HG03575 (cell line): ENCODE measurements at regions not wholly inside any gene's neighbourhood (a gene's known extent, or its start where the extent isn't known, plus 50 kb on each side); places are given as distances from the start of the nearest gene placed in this dataset.
"Not testable (repeated sequence)": the region's sequence is repeated elsewhere in the genome, so short reads cannot be mapped to it uniquely, and the experiment has no call there.

Experiments used
- ATAC-seq: cut with Tn5 transposase; IDR thresholded peaks from one replicate; pipeline ENCODE4 v1.9.1; 2021; ENCODE audit not compliant: unreplicated experiment, insufficient number of reproducible peaks, low FRiP score; ENCODE audit errors: extremely low read depth

DNA sequence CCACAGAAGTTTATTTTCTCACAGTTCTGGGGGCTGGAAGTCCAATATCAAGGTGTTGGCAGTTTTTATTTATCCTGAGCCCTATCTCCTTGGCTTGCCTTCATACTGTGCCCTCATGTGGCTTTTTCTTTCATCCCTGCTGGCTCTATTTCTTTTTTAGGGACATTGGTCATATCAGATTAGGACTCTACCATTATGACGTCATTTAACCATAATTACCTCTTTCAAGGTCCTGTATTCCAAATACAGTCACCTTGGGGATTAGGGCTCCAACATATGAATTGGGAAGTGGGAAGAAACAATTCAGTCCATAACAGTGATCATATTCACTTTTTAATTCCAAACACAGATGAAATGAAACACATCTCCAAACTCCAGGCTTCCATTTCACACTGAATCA, 286.0 kb downstream of the SUCLG1 start:
- ATAC-seq, result no peak

DNA sequence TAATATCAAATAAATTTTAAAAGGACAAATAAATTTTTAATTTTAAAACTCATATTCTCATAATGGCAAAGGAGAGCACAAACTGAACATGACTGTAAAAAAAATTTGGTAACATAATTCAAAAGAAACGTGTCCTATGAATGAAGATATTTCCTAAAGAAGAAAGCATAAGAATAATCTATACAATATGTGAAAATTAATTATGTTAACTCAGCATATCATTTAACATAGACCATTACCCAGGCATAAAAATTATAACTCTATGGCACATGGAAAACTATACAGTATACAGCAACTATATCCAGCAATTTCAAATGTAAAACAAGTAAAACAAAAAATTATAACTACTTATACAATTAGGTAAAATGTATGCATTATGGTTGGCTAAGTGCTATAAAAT, 288.1 kb downstream of the SUCLG1 start:
- no peak for ATAC-seq

- no peak for ATAC-seq
Measured at GRCh38 chr2:84169871-84170270, 289.2 kb downstream of the SUCLG1 start.

DNA sequence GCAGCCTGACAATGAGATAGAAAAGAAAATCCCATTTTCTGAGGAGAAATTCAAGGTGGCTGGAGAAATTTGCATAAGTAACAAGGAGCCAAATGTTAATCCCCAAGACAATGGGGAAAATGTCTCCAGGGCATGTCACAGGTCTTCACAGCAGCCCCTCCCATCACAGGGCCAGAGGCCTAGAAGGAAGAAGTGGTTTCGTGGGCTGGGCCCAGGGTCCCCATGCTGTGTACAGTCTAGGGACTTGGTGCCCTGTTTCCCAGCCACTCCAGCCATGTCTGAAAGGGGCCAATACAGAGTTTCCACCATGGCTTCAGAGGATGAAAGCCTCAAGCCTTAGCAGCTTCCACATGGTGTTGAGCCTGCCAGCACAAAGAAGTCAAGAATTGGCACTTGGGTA, 290.5 kb downstream of the SUCLG1 start:
- not testable (repeated sequence) for ATAC-seq

DNA sequence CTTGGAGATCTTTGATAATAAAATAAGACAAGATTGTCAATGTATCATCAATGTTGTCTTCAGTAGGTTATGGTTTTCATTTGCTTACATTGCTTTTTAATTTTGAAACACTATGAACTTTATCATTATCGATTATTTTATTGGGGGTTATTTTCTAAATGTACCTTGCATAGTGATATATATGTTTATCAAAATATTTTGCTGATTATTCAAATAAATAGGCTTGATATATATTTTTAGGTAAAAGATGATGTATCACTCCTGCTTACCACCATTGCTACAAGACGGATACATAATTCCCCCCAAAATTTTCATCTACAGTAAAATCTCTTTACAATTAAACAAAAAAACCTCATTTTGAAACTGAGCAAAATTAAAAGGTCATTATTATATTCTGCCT, 293.8 kb downstream of the SUCLG1 start:
- no peak for ATAC-seq

GRCh38 chr2:84160453-84160852, 298.6 kb downstream of the SUCLG1 start:
- no peak for ATAC-seq

- ATAC-seq, result no peak
Measured at GRCh38 chr2:84158605-84159004, 300.5 kb downstream of the SUCLG1 start.

DNA sequence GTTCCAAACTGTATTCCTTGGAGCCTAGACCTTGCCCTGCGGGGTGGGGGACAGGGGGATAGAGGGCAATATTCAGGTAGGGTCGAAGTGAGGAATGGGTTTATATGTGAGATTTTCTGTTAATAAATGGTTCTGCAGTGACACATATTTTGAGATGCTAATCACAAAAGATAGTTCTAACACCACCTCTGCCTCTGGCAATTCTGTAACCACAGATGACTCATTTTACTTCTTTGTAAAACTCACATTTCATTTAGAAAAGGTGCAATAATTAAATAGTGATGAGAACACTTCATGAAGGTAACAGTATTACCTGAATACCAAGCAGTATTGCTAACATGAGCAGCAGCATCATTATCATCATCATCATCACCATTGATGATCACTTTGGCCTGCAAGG, 306.6 kb downstream of the SUCLG1 start:
- ATAC-seq, result no peak

DNA sequence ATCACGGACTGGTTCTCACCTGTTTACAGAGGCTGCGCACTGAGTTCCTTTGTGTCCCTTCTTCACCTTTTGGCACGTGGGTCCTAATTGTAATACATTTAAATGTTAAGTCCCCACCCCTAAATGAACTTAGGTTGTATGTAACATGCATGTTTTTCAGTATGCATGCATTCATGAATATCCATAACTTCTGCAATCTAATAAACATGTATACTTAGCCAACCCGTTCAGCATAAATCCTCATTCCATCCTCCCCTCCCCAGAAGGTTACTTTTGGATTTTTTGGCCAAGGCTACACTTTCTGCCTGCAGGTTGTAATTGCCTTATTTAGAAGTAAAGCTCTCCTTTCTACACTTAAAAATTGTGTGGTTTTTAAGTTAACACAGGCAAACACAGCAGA, 314.7 kb downstream of the SUCLG1 start:
- ATAC-seq, result no peak

DNA sequence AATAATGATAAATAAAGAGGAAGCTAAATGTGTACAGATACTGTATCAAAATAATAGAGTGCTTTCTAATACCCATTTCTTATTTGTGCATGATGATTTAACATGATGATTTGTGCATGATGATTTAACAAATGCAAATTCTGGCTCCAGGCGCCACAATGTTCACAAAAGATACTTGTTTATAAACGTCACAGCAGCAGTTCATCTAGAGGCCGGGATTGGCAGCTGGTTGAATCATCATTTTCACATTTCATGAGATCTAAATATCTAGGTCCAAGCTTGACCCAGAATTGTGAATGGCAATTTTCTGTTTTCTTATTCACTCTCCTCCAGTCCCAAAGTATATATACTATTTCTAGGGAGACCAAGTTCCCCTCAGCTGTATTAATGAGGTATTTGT, 322.0 kb downstream of the SUCLG1 start:
- no peak for ATAC-seq

DNA sequence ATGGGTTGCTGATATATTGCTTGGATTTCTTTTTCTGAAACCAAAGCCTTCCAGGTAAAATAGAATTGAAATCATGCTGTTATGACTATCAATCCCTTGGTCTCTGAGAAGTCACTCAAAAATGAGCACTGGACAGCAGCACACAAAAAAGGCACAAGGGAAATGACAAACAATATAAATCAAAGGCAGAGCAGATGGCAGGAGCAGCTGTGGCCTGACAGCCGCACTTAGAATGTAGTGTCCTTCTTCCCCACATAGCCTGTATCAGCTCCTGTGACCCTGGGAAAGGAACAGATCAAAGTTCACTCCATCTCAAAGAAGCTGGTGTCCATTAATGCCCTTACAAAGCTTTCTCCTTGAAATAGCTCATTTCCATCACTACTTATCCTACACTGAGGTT, 326.7 kb downstream of the SUCLG1 start:
- ATAC-seq, result no peak

GRCh38 chr2:84131278-84131830, 327.7 kb downstream of the SUCLG1 start:
- no peak for ATAC-seq

DNA sequence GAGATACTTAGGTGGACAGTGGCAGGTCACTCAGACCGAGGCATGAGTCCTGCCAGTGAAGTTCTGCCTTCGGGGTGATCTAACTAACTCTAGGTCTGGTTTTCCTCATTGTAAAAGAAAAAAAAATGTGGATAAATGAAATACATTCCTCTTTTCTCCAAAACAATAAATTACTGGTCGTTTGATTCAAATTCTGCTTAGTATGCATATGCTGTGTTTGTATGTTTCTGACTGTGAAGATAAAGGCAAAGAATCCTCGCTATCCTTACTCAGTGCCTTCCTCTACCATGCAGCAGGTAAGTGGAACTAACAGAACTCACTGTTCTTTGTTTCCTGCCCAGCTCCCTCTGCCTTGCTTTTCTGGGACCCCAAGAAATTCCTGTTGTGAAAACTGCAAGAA, 330.1 kb downstream of the SUCLG1 start:
- ATAC-seq, result no peak

DNA sequence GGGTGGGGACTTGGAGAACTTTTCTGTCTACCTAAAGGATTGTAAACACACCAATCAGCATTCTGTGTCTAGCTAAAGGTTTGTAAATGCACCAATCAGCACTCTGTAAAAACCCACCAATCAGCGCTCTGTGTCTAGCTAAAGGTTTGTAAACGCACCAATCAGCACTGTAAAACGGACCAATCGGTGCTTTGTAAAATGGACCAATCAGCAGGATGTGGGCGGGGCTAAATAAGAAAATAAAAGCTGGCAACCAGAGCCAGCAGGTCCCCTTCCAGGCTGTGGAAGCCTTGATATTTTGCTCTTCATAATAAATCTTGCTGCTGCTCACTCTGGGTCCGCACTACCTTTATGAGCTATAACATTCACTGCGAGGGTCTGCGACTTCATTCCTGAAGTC, 331.3 kb downstream of the SUCLG1 start:
- ATAC-seq, result not testable (repeated sequence)

DNA sequence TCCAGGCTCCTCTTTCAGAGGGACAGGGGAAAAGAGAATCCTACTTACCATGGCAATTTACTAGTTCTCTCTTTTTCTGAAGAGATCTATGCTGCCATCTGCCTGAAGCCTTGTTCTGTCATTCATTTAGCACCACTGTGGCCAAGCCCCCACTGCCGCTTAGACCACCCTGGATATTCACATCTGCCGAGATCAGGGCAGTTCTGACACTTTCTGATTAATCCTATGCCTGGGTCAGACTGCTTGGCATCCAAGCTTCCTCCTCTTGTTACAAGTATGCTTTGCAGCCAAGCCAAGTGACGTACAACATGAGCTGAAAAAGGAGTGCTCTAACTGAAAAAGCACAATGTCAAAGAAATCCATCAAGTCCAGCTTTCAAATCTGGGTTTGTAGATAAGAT, 332.6 kb downstream of the SUCLG1 start:
- ATAC-seq, result no peak

DNA sequence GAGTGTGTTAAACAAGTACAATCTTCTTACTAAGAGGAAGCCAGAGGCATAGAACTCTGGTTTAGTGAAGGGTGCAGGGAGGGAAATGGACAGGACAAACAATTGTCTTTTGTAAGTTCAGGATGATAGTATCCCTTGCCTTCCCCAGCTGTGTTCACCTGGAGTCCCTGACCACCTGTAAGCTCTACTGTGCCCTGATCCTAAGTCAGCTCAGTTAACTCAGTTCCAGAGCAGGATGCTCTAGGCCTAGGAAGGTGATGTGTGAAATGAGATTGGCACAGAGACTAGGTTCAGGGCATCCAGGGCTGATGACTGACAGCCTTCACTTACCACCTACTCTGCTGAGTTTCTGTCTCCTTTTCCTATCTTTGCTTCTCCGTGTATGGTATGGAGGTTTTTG, 333.0 kb downstream of the SUCLG1 start:
- ATAC-seq, result no peak

- no peak for ATAC-seq
Measured at GRCh38 chr2:84116143-84116542, 342.9 kb downstream of the SUCLG1 start.

- peak; percentile 63 for ATAC-seq
Measured at GRCh38 chr2:84115173-84115857, 343.8 kb downstream of the SUCLG1 start.

DNA sequence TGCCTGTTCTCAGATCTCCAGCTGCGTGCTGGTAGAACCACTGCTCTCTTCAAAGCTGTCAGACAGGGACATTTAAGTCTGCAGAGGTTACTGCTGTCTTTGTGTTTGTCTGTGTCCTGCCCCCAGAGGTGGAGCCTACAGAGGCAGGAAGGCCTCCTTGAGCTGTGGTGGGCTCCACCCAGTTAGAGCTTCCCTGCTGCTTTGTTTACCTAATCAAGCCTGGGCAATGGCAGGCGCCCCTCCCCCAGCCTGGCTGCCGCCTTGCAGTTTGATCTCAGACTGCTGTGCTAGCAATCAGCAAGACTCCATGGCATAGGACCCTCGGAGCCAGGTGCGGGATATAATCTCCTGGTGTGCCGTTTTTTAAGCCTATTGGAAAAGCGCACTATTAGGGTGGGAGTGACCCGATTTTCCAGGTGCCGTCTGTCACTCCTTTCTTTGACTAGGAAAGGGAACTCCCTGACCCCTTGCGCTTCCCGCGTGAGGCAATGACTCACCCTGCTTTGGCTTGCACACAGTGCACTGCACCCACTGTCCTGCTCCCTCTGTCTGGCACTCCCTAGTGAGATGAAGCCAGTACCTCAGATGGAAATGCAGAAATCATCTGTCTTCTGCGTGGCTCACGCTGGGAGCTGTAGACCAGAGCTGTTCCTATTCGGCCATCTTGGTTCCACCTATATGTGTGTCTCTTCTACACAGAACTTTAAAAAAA, 355.1 kb downstream of the SUCLG1 start:
- not testable (repeated sequence) for ATAC-seq

GRCh38 chr2:84102274-84102673, 356.8 kb downstream of the SUCLG1 start:
- no peak for ATAC-seq
